ENCODE measurements at regions not wholly inside any gene's neighbourhood (a gene's known extent, or its start where the extent isn't known, plus 50 kb on each side); places are given as distances from the start of the nearest gene placed in this dataset.

DNA sequence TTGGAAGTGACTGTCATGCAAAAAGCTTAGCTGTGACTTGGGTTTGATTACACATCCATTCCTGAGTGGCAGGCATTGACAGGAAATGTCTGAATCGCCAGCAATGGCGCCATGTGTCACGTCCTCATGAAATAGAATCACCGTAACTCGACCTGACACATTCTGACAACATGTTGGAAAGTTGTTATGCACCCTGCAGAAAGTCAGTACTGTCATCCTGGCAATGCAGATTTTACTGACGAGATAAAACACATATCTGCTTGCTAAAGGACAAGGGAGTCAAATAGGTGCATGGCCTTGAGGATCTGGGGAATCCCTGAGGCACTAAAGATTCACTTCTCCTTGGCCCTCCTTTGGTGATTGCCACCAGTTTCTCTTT lies 344.2 kb downstream of the SPATA31D1 start:
- TF ChIP-seq POLR2A (IDR thresholded peaks at IDR 0.05; ENCODE audit: low read length) (no peak), EP300 (IDR thresholded peaks at IDR 0.05) (no peak), JUN (IDR thresholded peaks at IDR 0.05) (no peak), CEBPB (IDR thresholded peaks at IDR 0.05) (no peak), MAZ (IDR thresholded peaks at IDR 0.05; ENCODE audit: borderline replicate concordance, low read depth, low read length) (no peak), RAD21 (conservative IDR thresholded peaks at IDR 0.05 in 1 of 2, IDR thresholded peaks at IDR 0.05 in 1 of 2) (no peak)

Measured in A549 (cell line).